SK-N-MC (cell line): ENCODE measurements at regions not wholly inside any gene's neighbourhood (a gene's known extent, or its start where the extent isn't known, plus 50 kb on each side); places are given as distances from the start of the nearest gene placed in this dataset.
"Not testable (repeated sequence)": the region's sequence is repeated elsewhere in the genome, so short reads cannot be mapped to it uniquely, and the experiment has no call there.

Source experiments
- DNase-seq: peaks from one replicate; pipeline ENCODE4 v3.0.0-alpha.2; 2011; ENCODE audit warnings: low read depth, low spot score
- H3K27ac ChIP-seq: fragments of 200-600 bp; sonication (generic); 2 replicates; pipeline ENCODE4 v1.5.1; 2016; ENCODE audit warnings: mixed run types
- H3K36me3 ChIP-seq: fragments of 200-600 bp; sonication (generic); 2 replicates; pipeline ENCODE4 v1.6.1; 2017; ENCODE audit warnings: antibody characterized with exemption, low read length, mixed read lengths; ENCODE audit not compliant: insufficient read depth
- H3K4me3 ChIP-seq: fragments of 200-600 bp; sonication (generic); 2 replicates; pipeline ENCODE4 v1.5.1; 2016
- H3K9ac ChIP-seq: fragments of 200-600 bp; sonication (generic); 2 replicates; pipeline ENCODE4 v1.8.0; 2017; ENCODE audit warnings: mixed run types, mixed read lengths; ENCODE audit not compliant: insufficient read length
- H3K9me3 ChIP-seq: fragments of 200-600 bp; sonication (generic); 2 replicates; pipeline ENCODE4 v1.6.1; 2017; ENCODE audit warnings: low read depth, mild to moderate bottlenecking, antibody characterized with exemption, low read length, moderate library complexity, mixed read lengths
- EZH2 ChIP-seq: fragments of 200-600 bp; sonication (generic); IDR thresholded peaks from one replicate; pipeline ENCODE4 v1.6.1; 2017; ENCODE audit warnings: antibody characterized with exemption
- FOXP2 ChIP-seq: optimal IDR thresholded peaks from 2 replicates; pipeline ENCODE3; 2011; ENCODE audit warnings: mild to moderate bottlenecking, moderate library complexity; ENCODE audit not compliant: insufficient read depth; ENCODE audit errors: extremely low read length, control extremely low read depth
- POLR2AphosphoS5 ChIP-seq: IDR thresholded peaks from 2 replicates; pipeline ENCODE4 v1.6.1; 2012; ENCODE audit warnings: mild to moderate bottlenecking, low read depth, low read length, borderline replicate concordance

DNA sequence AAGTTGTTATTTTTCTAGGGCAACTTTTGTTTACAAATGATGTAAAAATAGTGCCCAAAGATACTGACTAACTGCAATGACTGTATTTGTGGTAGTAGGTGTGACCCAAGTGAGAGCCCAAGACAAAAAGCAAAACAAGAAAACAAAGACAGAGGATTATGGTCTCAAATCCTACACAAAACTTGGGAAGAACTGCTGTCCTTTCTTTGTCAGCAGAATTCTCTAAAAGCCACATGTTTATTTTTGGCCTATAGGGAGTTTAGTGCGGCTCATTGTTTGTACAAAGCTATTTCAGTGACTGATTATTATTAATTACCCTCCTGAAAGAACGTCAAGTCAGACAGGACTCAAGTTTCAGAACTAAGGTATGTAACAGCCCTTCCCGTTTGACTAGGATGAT, 509.2 kb upstream of the SLC35B3 start:
- no peak overlapping the region for H3K27ac ChIP-seq
- TF ChIP-seq POLR2AphosphoS5, result no peak
- no peak for TF ChIP-seq EZH2
- no peak for TF ChIP-seq FOXP2
- H3K9me3 ChIP-seq, result no peaks in the 10 kb centered on the region
- no peak for DNase-seq
- no peaks in the 10 kb centered on the region for H3K36me3 ChIP-seq
- H3K4me3 ChIP-seq, result no peak overlapping the region
- H3K9ac ChIP-seq, result no peak overlapping the region

- H3K4me3 ChIP-seq, result no peak overlapping the region
- H3K36me3 ChIP-seq, result no peaks in the 10 kb centered on the region
- H3K27ac ChIP-seq, result no peak overlapping the region
- TF ChIP-seq FOXP2 (no peak), EZH2 (no peak), POLR2AphosphoS5 (no peak)
- H3K9ac ChIP-seq, result no peak overlapping the region
- no peaks in the 10 kb centered on the region for H3K9me3 ChIP-seq
- no peak for DNase-seq
These were observed 507.7 kb upstream of the SLC35B3 start for GRCh38 chr6:8943073-8943472.

GRCh38 chr6:8941577-8941976, 506.2 kb upstream of the SLC35B3 start:
- no peak overlapping the region for H3K4me3 ChIP-seq
- no peaks in the 10 kb centered on the region for H3K36me3 ChIP-seq
- no peak overlapping the region for H3K27ac ChIP-seq
- DNase-seq, result no peak
- TF ChIP-seq FOXP2 (no peak), POLR2AphosphoS5 (no peak), EZH2 (no peak)
- no peak overlapping the region for H3K9ac ChIP-seq
- H3K9me3 ChIP-seq, result no peaks in the 10 kb centered on the region

- no peak overlapping the region for H3K27ac ChIP-seq
- TF ChIP-seq POLR2AphosphoS5 (no peak), EZH2 (no peak), FOXP2 (no peak)
- no peak for DNase-seq
These were observed 505.0 kb upstream of the SLC35B3 start for GRCh38 chr6:8940356-8940755.

GRCh38 chr6:8939615-8940014, 504.3 kb upstream of the SLC35B3 start:
- Histone ChIP-seq H3K4me3 (no peak overlapping the region), H3K9me3 (no peaks in the 10 kb centered on the region), H3K9ac (no peak overlapping the region), H3K27ac (no peak overlapping the region), H3K36me3 (no peaks in the 10 kb centered on the region)
- no peak for DNase-seq
- no peak for TF ChIP-seq EZH2
- TF ChIP-seq FOXP2, result no peak
- TF ChIP-seq POLR2AphosphoS5, result no peak

More at GRCh38 chr6:8940356-8940755, 505.0 kb upstream of the SLC35B3 start:
- Histone ChIP-seq H3K36me3 (no peaks in the 10 kb centered on the region), H3K4me3 (no peak overlapping the region), H3K9ac (no peak overlapping the region), H3K9me3 (no peaks in the 10 kb centered on the region)

- Histone ChIP-seq H3K27ac (no peak overlapping the region), H3K9ac (no peak overlapping the region), H3K4me3 (no peak overlapping the region), H3K9me3 (no peaks in the 10 kb centered on the region), H3K36me3 (no peaks in the 10 kb centered on the region)
- DNase-seq, result no peak
- no peak for TF ChIP-seq POLR2AphosphoS5
- TF ChIP-seq EZH2, result no peak
- no peak for TF ChIP-seq FOXP2
These were observed 499.0 kb upstream of the SLC35B3 start for GRCh38 chr6:8934318-8934717.

DNA sequence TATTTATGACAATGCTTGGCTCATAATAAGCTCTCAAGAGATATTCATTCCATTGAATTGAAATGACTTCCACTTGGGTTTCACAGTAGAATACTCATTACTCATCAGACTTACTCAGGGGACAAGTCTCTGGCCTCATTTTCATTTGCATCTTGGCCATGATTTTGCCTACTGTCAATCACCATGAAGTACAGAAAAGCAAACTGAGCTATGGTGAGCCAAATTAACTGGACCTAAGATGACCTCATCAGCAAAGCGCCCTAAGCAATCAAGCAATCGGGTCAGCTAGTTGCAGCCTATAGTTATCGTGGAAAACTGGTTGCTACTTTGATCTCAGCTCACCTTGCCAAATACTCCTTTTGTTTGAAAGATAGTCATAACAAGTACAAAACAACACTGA, 494.7 kb upstream of the SLC35B3 start:
- H3K9me3 ChIP-seq, result no peaks in the 10 kb centered on the region
- no peak overlapping the region for H3K27ac ChIP-seq
- DNase-seq, result no peak
- H3K4me3 ChIP-seq, result no peak overlapping the region
- H3K9ac ChIP-seq, result no peak overlapping the region
- TF ChIP-seq EZH2 (no peak), FOXP2 (no peak), POLR2AphosphoS5 (no peak)
- no peaks in the 10 kb centered on the region for H3K36me3 ChIP-seq

DNA sequence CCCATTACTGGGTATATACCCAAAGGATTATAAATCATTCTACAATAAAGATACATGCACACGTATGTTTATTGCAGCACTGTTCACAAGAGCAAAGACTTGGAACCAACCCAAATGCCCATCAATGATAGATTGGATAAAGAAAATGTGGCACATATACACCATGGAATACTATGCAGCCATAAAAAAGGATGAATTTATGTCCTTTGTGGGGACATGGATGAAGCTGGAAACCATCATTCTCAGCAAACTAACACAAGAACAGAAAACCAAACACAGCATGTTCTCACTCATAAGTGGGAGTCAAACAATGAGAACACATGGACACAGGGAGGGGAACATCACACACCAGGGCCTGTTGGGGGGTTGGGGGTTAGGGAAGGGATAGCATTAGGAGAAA, 484.9 kb upstream of the SLC35B3 start:
- H3K9me3 ChIP-seq, H3K9ac ChIP-seq, H3K36me3 ChIP-seq, H3K27ac ChIP-seq, DNase-seq, H3K4me3 ChIP-seq: not testable (repeated sequence)

DNA sequence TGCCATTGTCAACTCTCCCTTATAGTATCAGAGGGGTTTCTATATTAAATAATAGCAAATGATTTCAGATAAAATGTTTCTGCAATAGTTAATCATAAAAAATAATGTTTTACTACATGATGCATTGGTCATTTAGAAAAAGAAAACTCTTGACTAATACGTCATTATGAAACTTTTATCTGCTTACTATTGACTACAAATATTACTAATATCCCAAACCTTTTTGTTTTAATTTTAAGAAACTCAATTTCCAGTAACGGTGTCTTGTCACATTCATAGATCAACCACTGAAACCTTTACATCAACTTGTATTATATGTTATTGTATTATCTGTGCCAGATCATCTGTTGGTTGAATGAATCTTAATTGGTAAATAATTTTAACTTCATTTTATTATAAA, 482.9 kb upstream of the SLC35B3 start:
- no peak overlapping the region for H3K27ac ChIP-seq
- no peak overlapping the region for H3K9ac ChIP-seq
- H3K9me3 ChIP-seq, result no peaks in the 10 kb centered on the region
- no peaks in the 10 kb centered on the region for H3K36me3 ChIP-seq
- TF ChIP-seq POLR2AphosphoS5 (no peak), FOXP2 (no peak), EZH2 (no peak)
- no peak for DNase-seq
- no peak overlapping the region for H3K4me3 ChIP-seq
